Gastroesophageal sphincter (tissue), 3 donors: ENCODE measurements at regions not wholly inside any gene's neighbourhood (a gene's known extent, or its start where the extent isn't known, plus 50 kb on each side); places are given as distances from the start of the nearest gene placed in this dataset.

Source experiments
- EP300 ChIP-seq: sonication (generic); formaldehyde crosslinking; IDR thresholded peaks from one replicate; pipeline ENCODE4 v1.6.1; 2017; ENCODE audit warnings: antibody characterized with exemption, mild to moderate bottlenecking
- POLR2A ChIP-seq, 2 donors: fragments of 450-650 bp; IDR thresholded peaks; one replicate each; pipeline ENCODE4 v1.6.1; 2017; ENCODE audit warnings: antibody characterized with exemption in 2 of 2, mild to moderate bottlenecking in 2 of 2, moderate library complexity in 1 of 2
- POLR2AphosphoS5 ChIP-seq: sonication (generic); formaldehyde crosslinking; IDR thresholded peaks from one replicate; pipeline ENCODE4 v1.6.1; 2017; ENCODE audit warnings: antibody characterized with exemption
- TF ChIP-seq, protein P1 (sequence below), 4 experiments: fragments of 200-600 bp in 2 of 4; fragments of 450-650 bp in 2 of 4; sonication (generic) in 1 of 4; IDR thresholded peaks; one replicate each; pipeline ENCODE4 v1.5.1; 2017 to 2019; ENCODE audit warnings: antibody characterized with exemption in 4 of 4, mild to moderate bottlenecking in 2 of 4, moderate library complexity in 2 of 4

DNA sequence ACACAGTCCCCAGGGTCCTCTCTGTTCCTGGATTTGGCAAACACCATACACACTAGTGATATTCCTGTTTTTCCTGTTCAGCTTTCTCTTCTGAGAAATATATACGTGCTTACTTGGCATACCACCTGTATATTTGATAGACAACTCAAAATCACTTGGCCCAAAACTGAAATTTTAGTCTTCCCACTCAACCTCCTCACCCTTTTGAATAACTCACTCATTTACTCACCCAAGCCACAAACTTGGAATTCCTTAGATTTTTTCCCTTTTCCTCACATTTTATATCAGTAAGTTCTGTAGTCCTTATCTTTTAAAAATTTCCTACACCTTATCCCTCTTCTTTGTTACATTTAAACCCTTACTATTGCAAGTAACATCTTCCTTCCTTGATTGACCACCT is 143.4 kb downstream of the PPP1R3A start:
- TF ChIP-seq POLR2AphosphoS5 (no peak), POLR2A (IDR thresholded peaks at IDR 0.05) (no peak), EP300 (no peak)
- TF ChIP-seq, protein P1, sequence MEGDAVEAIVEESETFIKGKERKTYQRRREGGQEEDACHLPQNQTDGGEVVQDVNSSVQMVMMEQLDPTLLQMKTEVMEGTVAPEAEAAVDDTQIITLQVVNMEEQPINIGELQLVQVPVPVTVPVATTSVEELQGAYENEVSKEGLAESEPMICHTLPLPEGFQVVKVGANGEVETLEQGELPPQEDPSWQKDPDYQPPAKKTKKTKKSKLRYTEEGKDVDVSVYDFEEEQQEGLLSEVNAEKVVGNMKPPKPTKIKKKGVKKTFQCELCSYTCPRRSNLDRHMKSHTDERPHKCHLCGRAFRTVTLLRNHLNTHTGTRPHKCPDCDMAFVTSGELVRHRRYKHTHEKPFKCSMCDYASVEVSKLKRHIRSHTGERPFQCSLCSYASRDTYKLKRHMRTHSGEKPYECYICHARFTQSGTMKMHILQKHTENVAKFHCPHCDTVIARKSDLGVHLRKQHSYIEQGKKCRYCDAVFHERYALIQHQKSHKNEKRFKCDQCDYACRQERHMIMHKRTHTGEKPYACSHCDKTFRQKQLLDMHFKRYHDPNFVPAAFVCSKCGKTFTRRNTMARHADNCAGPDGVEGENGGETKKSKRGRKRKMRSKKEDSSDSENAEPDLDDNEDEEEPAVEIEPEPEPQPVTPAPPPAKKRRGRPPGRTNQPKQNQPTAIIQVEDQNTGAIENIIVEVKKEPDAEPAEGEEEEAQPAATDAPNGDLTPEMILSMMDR (IDR thresholded peaks at IDR 0.05): no peak
